ENCODE measurements at regions not wholly inside any gene's neighbourhood (a gene's known extent, or its start where the extent isn't known, plus 50 kb on each side); places are given as distances from the start of the nearest gene placed in this dataset.

GRCh38 chrX:9253211-9253610, 211.6 kb upstream of the TBL1X start:
- Histone ChIP-seq H3K23ac (ENCODE audit: low read depth, low read length) (no peak overlapping the region), H3K79me1 (ENCODE audit: low read depth in 1 of 2, low read length in 2 of 2) (no peaks in the 10 kb centered on the region), H4K8ac (ENCODE audit: low read depth in 2 of 2, low read length in 2 of 2) (no peak overlapping the region), H4K5ac (ENCODE audit: low read depth, low read length) (no peak overlapping the region), H3K27me3 (ENCODE audit: control insufficient read depth, insufficient read depth, low read length) (no peaks in the 10 kb centered on the region), H3K9me1 (ENCODE audit: insufficient read depth, low read length) (no peaks in the 10 kb centered on the region), H2BK120ac (ENCODE audit: low read depth, low read length) (no peak overlapping the region), H3K4me3 (ENCODE audit: insufficient read depth, low read depth, low read length) (no peak overlapping the region), H3K36me3 (ENCODE audit: control insufficient read depth, insufficient read depth, low read length) (no peaks in the 10 kb centered on the region), H3K18ac (ENCODE audit: low read depth, low read length) (no peak overlapping the region), H2BK15ac (ENCODE audit: low read depth, low read length) (no peak overlapping the region), H2AK9ac (replicated peaks; ENCODE audit: low read depth, low read length, poor library complexity) (no peak overlapping the region), H3K56ac (ENCODE audit: extremely low read depth, insufficient read depth, low read length) (no peak overlapping the region), H2AK5ac (ENCODE audit: low read depth, low read length) (no peak overlapping the region), H3K4ac (ENCODE audit: low read depth, low read length) (no peak overlapping the region), H2BK20ac (ENCODE audit: low read depth, low read length) (no peak overlapping the region), H2AFZ (replicated peaks; ENCODE audit: low read length, poor library complexity) (no peak overlapping the region), H3K14ac (replicated peaks; ENCODE audit: low read depth, low read length) (no peak overlapping the region), H4K91ac (ENCODE audit: insufficient read depth, low read depth, low read length) (no peak overlapping the region), H3K9ac (ENCODE audit: low read depth, low read length) (no peak overlapping the region), H3K4me1 (ENCODE audit: control insufficient read depth, insufficient read depth, low read length) (no peaks in the 10 kb centered on the region), H2BK5ac (ENCODE audit: low read depth, low read length, poor library complexity, severe bottlenecking) (no peak overlapping the region), H4K20me1 (ENCODE audit: insufficient read depth, low read length) (no peaks in the 10 kb centered on the region), H3K4me2 (ENCODE audit: low read depth, low read length) (no peak overlapping the region), H3K9me3 (ENCODE audit: control insufficient read depth, insufficient read depth, low read length) (no peaks in the 10 kb centered on the region), H3K27ac (ENCODE audit: insufficient read depth, low read length) (no peak overlapping the region)
- BruUV-seq (replicated peaks), result no TSS peak
- no peak for DNase-seq
- CTCF ChIA-PET, result no interaction called here
- in situ Hi-C loops (cut with MboI; ENCODE audit: low sequenced_read_pairs), result no loop called here
- WGBS, 2 experiments (ENCODE audit: extremely low coverage in 2 of 2, insufficient read length in 1 of 2), result no CpG with 5 or more reads among the region's 2 CpGs
- POLR2A ChIA-PET (ENCODE audit: unreplicated experiment), result no interaction called here
- dilution Hi-C loops (cut with HindIII; ENCODE audit: low sequenced_read_pairs, unreplicated experiment), result no loop called here
- intact Hi-C loops (cut with micrococcal nuclease), result no loop called here
- ATAC-seq (ENCODE audit: low read depth), result no peak
- TF ChIP-seq POLR2A (IDR thresholded peaks at IDR 0.05; ENCODE audit: low read depth, low read length) (no peak), SMC3 (IDR thresholded peaks at IDR 0.05; ENCODE audit: low read depth, low read length) (no peak), CHD1 (IDR thresholded peaks at IDR 0.05; ENCODE audit: low read depth, low read length) (no peak), ELK1 (IDR thresholded peaks at IDR 0.05; ENCODE audit: borderline replicate concordance, low read depth, low read length) (no peak), MXI1 (IDR thresholded peaks at IDR 0.05; ENCODE audit: borderline replicate concordance, low read depth, low read length) (no peak), FOS (IDR thresholded peaks at IDR 0.05; ENCODE audit: low read depth, low read length) (no peak), RFX5 (IDR thresholded peaks at IDR 0.05; ENCODE audit: low read depth, low read length) (no peak), MAZ (IDR thresholded peaks at IDR 0.05; ENCODE audit: borderline replicate concordance, low read depth, low read length) (no peak)
- TF ChIP-seq, protein P1, sequence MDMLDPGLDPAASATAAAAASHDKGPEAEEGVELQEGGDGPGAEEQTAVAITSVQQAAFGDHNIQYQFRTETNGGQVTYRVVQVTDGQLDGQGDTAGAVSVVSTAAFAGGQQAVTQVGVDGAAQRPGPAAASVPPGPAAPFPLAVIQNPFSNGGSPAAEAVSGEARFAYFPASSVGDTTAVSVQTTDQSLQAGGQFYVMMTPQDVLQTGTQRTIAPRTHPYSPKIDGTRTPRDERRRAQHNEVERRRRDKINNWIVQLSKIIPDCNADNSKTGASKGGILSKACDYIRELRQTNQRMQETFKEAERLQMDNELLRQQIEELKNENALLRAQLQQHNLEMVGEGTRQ (IDR thresholded peaks at IDR 0.05; ENCODE audit: low read depth, low read length), result no peak

Data from IMR-90 (cell line).